T-helper 1 cell (primary cell): ENCODE measurements at regions not wholly inside any gene's neighbourhood (a gene's known extent, or its start where the extent isn't known, plus 50 kb on each side); places are given as distances from the start of the nearest gene placed in this dataset.

Experiments used
- DNase-seq, 5 donors: peaks; one replicate each; pipeline ENCODE4 v3.0.0-alpha.2; 2012 to 2020

GRCh38 chr4:179747218-179747910, 2305.1 kb upstream of the AGA start:
- DNase-seq: no peak

GRCh38 chr4:179748837-179749236, 2306.6 kb upstream of the AGA start:
- no peak for DNase-seq

- no peak for DNase-seq
Measured at GRCh38 chr4:179750374-179750773, 2308.1 kb upstream of the AGA start.

GRCh38 chr4:179751669-179752068, 2309.4 kb upstream of the AGA start:
- DNase-seq: no peak

GRCh38 chr4:179755322-179755721, 2313.1 kb upstream of the AGA start:
- DNase-seq: no peak

GRCh38 chr4:179757641-179758040, 2315.4 kb upstream of the AGA start:
- no peak for DNase-seq

GRCh38 chr4:179762840-179763239, 2320.6 kb upstream of the AGA start:
- no peak for DNase-seq

GRCh38 chr4:179766938-179767337, 2324.7 kb upstream of the AGA start:
- no peak for DNase-seq

GRCh38 chr4:179768996-179769395, 2326.8 kb upstream of the AGA start:
- no peak for DNase-seq

- no peak for DNase-seq
Measured at GRCh38 chr4:179797738-179798137, 2355.5 kb upstream of the AGA start.

GRCh38 chr4:179803857-179804256, 2361.6 kb upstream of the AGA start:
- DNase-seq: no peak

GRCh38 chr4:179804440-179804839, 2362.2 kb upstream of the AGA start:
- no peak for DNase-seq

- no peak for DNase-seq
Measured at GRCh38 chr4:179817317-179817716, 2375.1 kb upstream of the AGA start.

- DNase-seq: no peak
Measured at GRCh38 chr4:179823342-179823741, 2381.1 kb upstream of the AGA start.

- DNase-seq: no peak
Measured at GRCh38 chr4:179831274-179831673, 2389.0 kb upstream of the AGA start.

- no peak for DNase-seq
Measured at GRCh38 chr4:179836179-179837075, 2394.2 kb upstream of the AGA start.

GRCh38 chr4:179843370-179843769, 2399.8 kb upstream of the TENM3 start:
- DNase-seq: no peak

- no peak for DNase-seq
Measured at GRCh38 chr4:179855469-179855868, 2387.7 kb upstream of the TENM3 start.

GRCh38 chr4:179858221-179858620, 2385.0 kb upstream of the TENM3 start:
- DNase-seq: no peak

- no peak for DNase-seq
Measured at GRCh38 chr4:179867300-179867878, 2375.8 kb upstream of the TENM3 start.

- DNase-seq: no peak
Measured at GRCh38 chr4:179871726-179872125, 2371.5 kb upstream of the TENM3 start.

- no peak for DNase-seq
Measured at GRCh38 chr4:179872755-179873154, 2370.4 kb upstream of the TENM3 start.

- no peak for DNase-seq
Measured at GRCh38 chr4:179880756-179881155, 2362.4 kb upstream of the TENM3 start.
